ENCODE measurements at regions not wholly inside any gene's neighbourhood (a gene's known extent, or its start where the extent isn't known, plus 50 kb on each side); places are given as distances from the start of the nearest gene placed in this dataset.
"Not testable (repeated sequence)": the region's sequence is repeated elsewhere in the genome, so short reads cannot be mapped to it uniquely, and the experiment has no call there.

- H3K36me3 ChIP-seq (ENCODE audit: control insufficient read depth in 2 of 2, extremely low read depth in 1 of 2, insufficient read depth in 2 of 2, low read length in 2 of 2); H3K9me1 ChIP-seq (replicated peaks; ENCODE audit: control insufficient read depth, extremely low read depth, insufficient read depth, low read length); H3K4me3 ChIP-seq (replicated peaks in 1 of 3; ENCODE audit: insufficient read depth in 1 of 3, low read depth in 1 of 3, low read length in 3 of 3); POLR2A ChIA-PET; intact Hi-C loops (cut with micrococcal nuclease); dilution Hi-C loops (cut with MboI; ENCODE audit: extremely low pct_ligation_motif_present, low sequenced_read_pairs); H3K27me3 ChIP-seq (ENCODE audit: control insufficient read depth in 2 of 2, insufficient read depth in 2 of 2, low read length in 2 of 2); DNase-seq (ENCODE audit: low read depth, low spot score); FAIRE-seq; H3K27ac ChIP-seq (ENCODE audit: insufficient read depth, low read depth, low read length); H3K79me2 ChIP-seq (ENCODE audit: control insufficient read depth, insufficient read depth, low read length); H3K9ac ChIP-seq (replicated peaks; ENCODE audit: extremely low read depth, insufficient read depth, low read length); H3K9me3 ChIP-seq (replicated peaks; ENCODE audit: control insufficient read depth, insufficient read depth, low read length); BruUV-seq (replicated peaks); H2AFZ ChIP-seq (ENCODE audit: low read depth, low read length); H3K4me2 ChIP-seq (ENCODE audit: insufficient read depth, low read length); H3K4me1 ChIP-seq (ENCODE audit: control insufficient read depth, extremely low read depth, insufficient read depth, low read length); H4K20me1 ChIP-seq (replicated peaks; ENCODE audit: control insufficient read depth, extremely low read depth, insufficient read depth, low read length); CTCF ChIA-PET: not testable (repeated sequence)
Observed at GRCh38 chr2:87252046-87252445, 230.4 kb upstream of the PLGLB1 start.

GRCh38 chr2:87254562-87254961 lies 232.9 kb upstream of the PLGLB1 start:
- H3K4me1 ChIP-seq (ENCODE audit: control insufficient read depth, extremely low read depth, insufficient read depth, low read length); BruUV-seq (replicated peaks); H3K79me2 ChIP-seq (ENCODE audit: control insufficient read depth, insufficient read depth, low read length); H2AFZ ChIP-seq (ENCODE audit: low read depth, low read length); H3K9ac ChIP-seq (replicated peaks; ENCODE audit: extremely low read depth, insufficient read depth, low read length); POLR2A ChIA-PET; H3K27me3 ChIP-seq (ENCODE audit: control insufficient read depth in 2 of 2, insufficient read depth in 2 of 2, low read length in 2 of 2); H3K4me2 ChIP-seq (ENCODE audit: insufficient read depth, low read length); intact Hi-C loops (cut with micrococcal nuclease); H3K4me3 ChIP-seq (replicated peaks in 1 of 3; ENCODE audit: insufficient read depth in 1 of 3, low read depth in 1 of 3, low read length in 3 of 3); FAIRE-seq; CTCF ChIA-PET; H3K27ac ChIP-seq (ENCODE audit: insufficient read depth, low read depth, low read length); dilution Hi-C loops (cut with MboI; ENCODE audit: extremely low pct_ligation_motif_present, low sequenced_read_pairs); DNase-seq (ENCODE audit: low read depth, low spot score); H4K20me1 ChIP-seq (replicated peaks; ENCODE audit: control insufficient read depth, extremely low read depth, insufficient read depth, low read length); H3K9me3 ChIP-seq (replicated peaks; ENCODE audit: control insufficient read depth, insufficient read depth, low read length); H3K36me3 ChIP-seq (ENCODE audit: control insufficient read depth in 2 of 2, extremely low read depth in 1 of 2, insufficient read depth in 2 of 2, low read length in 2 of 2); H3K9me1 ChIP-seq (replicated peaks; ENCODE audit: control insufficient read depth, extremely low read depth, insufficient read depth, low read length): not testable (repeated sequence)

- DNase-seq (ENCODE audit: low read depth, low spot score); POLR2A ChIA-PET; H3K4me2 ChIP-seq (ENCODE audit: insufficient read depth, low read length); H4K20me1 ChIP-seq (replicated peaks; ENCODE audit: control insufficient read depth, extremely low read depth, insufficient read depth, low read length); H3K79me2 ChIP-seq (ENCODE audit: control insufficient read depth, insufficient read depth, low read length); H3K9ac ChIP-seq (replicated peaks; ENCODE audit: extremely low read depth, insufficient read depth, low read length); H3K27me3 ChIP-seq (ENCODE audit: control insufficient read depth in 2 of 2, insufficient read depth in 2 of 2, low read length in 2 of 2); H3K27ac ChIP-seq (ENCODE audit: insufficient read depth, low read depth, low read length); H3K4me3 ChIP-seq (replicated peaks in 1 of 3; ENCODE audit: insufficient read depth in 1 of 3, low read depth in 1 of 3, low read length in 3 of 3); H3K4me1 ChIP-seq (ENCODE audit: control insufficient read depth, extremely low read depth, insufficient read depth, low read length); FAIRE-seq; H3K9me1 ChIP-seq (replicated peaks; ENCODE audit: control insufficient read depth, extremely low read depth, insufficient read depth, low read length); CTCF ChIA-PET; BruUV-seq (replicated peaks); intact Hi-C loops (cut with micrococcal nuclease); H3K36me3 ChIP-seq (ENCODE audit: control insufficient read depth in 2 of 2, extremely low read depth in 1 of 2, insufficient read depth in 2 of 2, low read length in 2 of 2); dilution Hi-C loops (cut with MboI; ENCODE audit: extremely low pct_ligation_motif_present, low sequenced_read_pairs); H3K9me3 ChIP-seq (replicated peaks; ENCODE audit: control insufficient read depth, insufficient read depth, low read length); H2AFZ ChIP-seq (ENCODE audit: low read depth, low read length): not testable (repeated sequence)
Observed at GRCh38 chr2:87255410-87255809, 233.8 kb upstream of the PLGLB1 start.

GRCh38 chr2:87258887-87259286 lies 237.2 kb upstream of the PLGLB1 start:
- H3K9ac ChIP-seq (replicated peaks; ENCODE audit: extremely low read depth, insufficient read depth, low read length); H3K4me3 ChIP-seq (replicated peaks in 1 of 3; ENCODE audit: insufficient read depth in 1 of 3, low read depth in 1 of 3, low read length in 3 of 3); CTCF ChIA-PET; H3K36me3 ChIP-seq (ENCODE audit: control insufficient read depth in 2 of 2, extremely low read depth in 1 of 2, insufficient read depth in 2 of 2, low read length in 2 of 2); H3K27ac ChIP-seq (ENCODE audit: insufficient read depth, low read depth, low read length); POLR2A ChIA-PET; H2AFZ ChIP-seq (ENCODE audit: low read depth, low read length); H3K27me3 ChIP-seq (ENCODE audit: control insufficient read depth in 2 of 2, insufficient read depth in 2 of 2, low read length in 2 of 2); H4K20me1 ChIP-seq (replicated peaks; ENCODE audit: control insufficient read depth, extremely low read depth, insufficient read depth, low read length); H3K4me1 ChIP-seq (ENCODE audit: control insufficient read depth, extremely low read depth, insufficient read depth, low read length); dilution Hi-C loops (cut with MboI; ENCODE audit: extremely low pct_ligation_motif_present, low sequenced_read_pairs); H3K79me2 ChIP-seq (ENCODE audit: control insufficient read depth, insufficient read depth, low read length); DNase-seq (ENCODE audit: low read depth, low spot score); H3K9me1 ChIP-seq (replicated peaks; ENCODE audit: control insufficient read depth, extremely low read depth, insufficient read depth, low read length); H3K9me3 ChIP-seq (replicated peaks; ENCODE audit: control insufficient read depth, insufficient read depth, low read length); intact Hi-C loops (cut with micrococcal nuclease); H3K4me2 ChIP-seq (ENCODE audit: insufficient read depth, low read length); BruUV-seq (replicated peaks): not testable (repeated sequence)
- peak; percentile 50 for FAIRE-seq
